Erythroblast (primary cell): ENCODE measurements at regions not wholly inside any gene's neighbourhood (a gene's known extent, or its start where the extent isn't known, plus 50 kb on each side); places are given as distances from the start of the nearest gene placed in this dataset.

ENCODE experiments used
- GATA1 ChIP-seq: IDR thresholded peaks from 2 replicates; pipeline ENCODE4 v1.6.1; 2011; ENCODE audit warnings: low read depth, mild to moderate bottlenecking, control low read depth, low read length, moderate library complexity
- POLR2A ChIP-seq: IDR thresholded peaks from 2 replicates; pipeline ENCODE4 v1.6.1; 2011; ENCODE audit warnings: mild to moderate bottlenecking, low read length

DNA sequence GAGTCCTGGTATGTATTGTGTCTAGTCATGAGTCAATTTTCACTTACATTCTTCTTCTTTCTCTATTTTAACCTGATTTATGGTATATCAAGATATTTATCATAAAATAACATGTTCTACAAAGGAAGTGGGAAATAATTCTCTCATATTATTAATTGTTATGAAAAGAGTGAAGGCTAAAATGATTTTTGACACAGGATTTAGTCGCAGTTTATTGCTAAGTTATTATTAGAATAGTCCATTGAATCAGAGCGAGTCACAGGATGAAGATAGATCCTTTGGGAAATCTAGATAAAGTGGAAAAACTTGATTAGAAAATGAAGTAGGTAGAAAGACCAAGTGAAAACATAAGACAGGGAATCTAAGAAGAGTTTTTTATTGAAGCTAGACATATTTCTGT is 184.3 kb upstream of the DGKB start:
- TF ChIP-seq POLR2A (no peak), GATA1 (no peak)
